Uterus (tissue), 3 donors: ENCODE measurements at regions not wholly inside any gene's neighbourhood (a gene's known extent, or its start where the extent isn't known, plus 50 kb on each side); places are given as distances from the start of the nearest gene placed in this dataset.

Experiments
- DNase-seq, 2 donors: peaks; one replicate each; pipeline ENCODE4 v3.0.0-alpha.2; 2019 to 2020
- H3K27ac ChIP-seq, 2 donors: fragments of 200-600 bp; sonication (generic); 1 replicate in 1 of 2; 2 replicates in 1 of 2; pipeline ENCODE4 v1.5.1; 2016 to 2018
- H3K27me3 ChIP-seq, 2 donors: fragments of 200-600 bp; sonication (generic); one replicate each; pipeline ENCODE4 v1.5.1; 2018 to 2019; ENCODE audit warnings: control low read depth in 1 of 2
- H3K36me3 ChIP-seq, 2 donors: fragments of 200-600 bp; sonication (generic); one replicate each; pipeline ENCODE4 v1.5.1; 2019; ENCODE audit warnings: control low read depth in 1 of 2
- H3K4me1 ChIP-seq, 2 donors: fragments of 200-600 bp; sonication (generic); one replicate each; pipeline ENCODE4 v1.5.1; 2018 to 2019; ENCODE audit warnings: control low read depth in 1 of 2
- H3K4me3 ChIP-seq, 2 donors: fragments of 200-600 bp; sonication (generic); 1 replicate in 1 of 2; 2 replicates in 1 of 2; pipeline ENCODE4 v1.5.1; 2018 to 2019; ENCODE audit warnings: mild to moderate bottlenecking in 1 of 2
- H3K9me3 ChIP-seq, 2 donors: fragments of 200-600 bp; sonication (generic); one replicate each; pipeline ENCODE4 v1.5.1; 2019; ENCODE audit warnings: control low read depth in 1 of 2
- POLR2A ChIP-seq, 2 donors: fragments of 450-650 bp; IDR thresholded peaks; one replicate each; pipeline ENCODE4 v1.6.1; 2016; ENCODE audit warnings: antibody characterized with exemption in 2 of 2, mild to moderate bottlenecking in 1 of 2, moderate library complexity in 1 of 2
- intact Hi-C: fragments of 100-400 bp; cut with DNase I; formaldehyde crosslinking; loops from one replicate; pipeline ENCODE4 v1.15.1; 2023; ENCODE audit warnings: low total_unique reads
- TF ChIP-seq, protein P1 (sequence below), 4 experiments: fragments of 200-600 bp in 2 of 4; fragments of 450-650 bp in 2 of 4; sonication (generic) in 2 of 4; IDR thresholded peaks; one replicate each; pipeline ENCODE4 v1.5.1; 2016 to 2019; ENCODE audit warnings: antibody characterized with exemption in 4 of 4, mild to moderate bottlenecking in 2 of 4, moderate library complexity in 1 of 4
- donor health status: DM: yes; HTN: yes; CAD: no.

- Histone ChIP-seq H3K27ac (no peak overlapping the region), H3K4me1 (no peaks in the 10 kb centered on the region), H3K27me3 (no peaks in the 10 kb centered on the region), H3K4me3 (no peak overlapping the region), H3K36me3 (no peaks in the 10 kb centered on the region), H3K9me3 (no peaks in the 10 kb centered on the region)
- intact Hi-C loops: no loop called here
- DNase-seq: no peak
- no peak for TF ChIP-seq POLR2A (IDR thresholded peaks at IDR 0.05)
- TF ChIP-seq, protein P1, sequence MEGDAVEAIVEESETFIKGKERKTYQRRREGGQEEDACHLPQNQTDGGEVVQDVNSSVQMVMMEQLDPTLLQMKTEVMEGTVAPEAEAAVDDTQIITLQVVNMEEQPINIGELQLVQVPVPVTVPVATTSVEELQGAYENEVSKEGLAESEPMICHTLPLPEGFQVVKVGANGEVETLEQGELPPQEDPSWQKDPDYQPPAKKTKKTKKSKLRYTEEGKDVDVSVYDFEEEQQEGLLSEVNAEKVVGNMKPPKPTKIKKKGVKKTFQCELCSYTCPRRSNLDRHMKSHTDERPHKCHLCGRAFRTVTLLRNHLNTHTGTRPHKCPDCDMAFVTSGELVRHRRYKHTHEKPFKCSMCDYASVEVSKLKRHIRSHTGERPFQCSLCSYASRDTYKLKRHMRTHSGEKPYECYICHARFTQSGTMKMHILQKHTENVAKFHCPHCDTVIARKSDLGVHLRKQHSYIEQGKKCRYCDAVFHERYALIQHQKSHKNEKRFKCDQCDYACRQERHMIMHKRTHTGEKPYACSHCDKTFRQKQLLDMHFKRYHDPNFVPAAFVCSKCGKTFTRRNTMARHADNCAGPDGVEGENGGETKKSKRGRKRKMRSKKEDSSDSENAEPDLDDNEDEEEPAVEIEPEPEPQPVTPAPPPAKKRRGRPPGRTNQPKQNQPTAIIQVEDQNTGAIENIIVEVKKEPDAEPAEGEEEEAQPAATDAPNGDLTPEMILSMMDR (IDR thresholded peaks at IDR 0.05): no peak
Observed at GRCh38 chr2:12951657-12951973, 234.9 kb downstream of the TRIB2 start.

DNA sequence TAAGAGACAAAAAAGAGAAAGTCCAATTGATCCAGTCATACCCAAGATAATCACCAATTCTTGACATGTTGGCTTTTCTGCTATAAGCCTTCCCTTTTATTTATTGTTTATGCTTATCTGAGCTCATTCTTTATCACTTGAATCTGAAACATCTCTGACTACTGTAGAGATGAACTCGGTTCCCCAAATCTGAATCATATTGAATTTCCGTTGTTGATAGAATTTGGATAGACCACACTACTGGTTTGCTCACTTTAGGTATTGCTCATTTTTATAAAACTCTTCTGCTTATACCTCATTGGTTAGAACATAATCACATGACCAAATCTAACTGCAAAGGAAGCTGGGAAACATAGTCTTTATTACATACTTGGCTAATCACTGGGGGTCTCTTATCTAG lies 236.9 kb downstream of the TRIB2 start:
- Histone ChIP-seq H3K27ac (no peak overlapping the region), H3K9me3 (no peaks in the 10 kb centered on the region), H3K36me3 (no peaks in the 10 kb centered on the region), H3K4me1 (no peaks in the 10 kb centered on the region), H3K4me3 (no peak overlapping the region), H3K27me3 (no peaks in the 10 kb centered on the region)
- TF ChIP-seq, protein P1 (IDR thresholded peaks at IDR 0.05): no peak
- TF ChIP-seq POLR2A (IDR thresholded peaks at IDR 0.05): no peak
- intact Hi-C loops: no loop called here
- no peak for DNase-seq

DNA sequence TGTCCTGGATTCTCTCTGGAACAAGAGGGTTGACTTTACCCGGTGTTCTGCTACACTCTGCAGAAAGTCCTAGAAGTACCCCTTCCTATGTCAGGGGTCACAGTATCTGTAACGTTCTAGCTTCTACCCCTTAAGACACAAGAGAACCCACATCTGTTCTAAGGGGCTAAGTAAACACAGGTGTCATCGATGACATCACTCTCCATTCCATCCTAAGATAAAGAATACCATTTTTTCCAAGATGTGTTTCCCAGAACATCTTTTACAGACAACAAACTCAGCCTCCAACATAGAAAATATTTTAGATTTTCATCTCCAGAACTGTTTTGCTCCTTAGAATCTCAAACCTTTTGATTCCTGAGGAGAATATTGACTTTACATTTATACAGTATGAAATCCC lies 239.1 kb downstream of the TRIB2 start:
- intact Hi-C loops: no loop called here
- Histone ChIP-seq H3K4me3 (no peak overlapping the region), H3K9me3 (no peaks in the 10 kb centered on the region), H3K27ac (no peak overlapping the region), H3K36me3 (no peaks in the 10 kb centered on the region), H3K27me3 (no peaks in the 10 kb centered on the region), H3K4me1 (no peaks in the 10 kb centered on the region)
- no peak for DNase-seq
- TF ChIP-seq, protein P1 (IDR thresholded peaks at IDR 0.05): no peak
- no peak for TF ChIP-seq POLR2A (IDR thresholded peaks at IDR 0.05)

GRCh38 chr2:12957251-12957650 lies 240.5 kb downstream of the TRIB2 start:
- no peak overlapping the region for H3K4me3 ChIP-seq
- H3K27me3 ChIP-seq: no peaks in the 10 kb centered on the region
- no peaks in the 10 kb centered on the region for H3K9me3 ChIP-seq
- intact Hi-C loops: no loop called here
- no peaks in the 10 kb centered on the region for H3K36me3 ChIP-seq
- DNase-seq: no peak
- no peak overlapping the region for H3K27ac ChIP-seq
- H3K4me1 ChIP-seq: no peaks in the 10 kb centered on the region
- TF ChIP-seq POLR2A (IDR thresholded peaks at IDR 0.05): no peak
- TF ChIP-seq, protein P1 (IDR thresholded peaks at IDR 0.05): no peak

GRCh38 chr2:12959935-12960334 lies 243.2 kb downstream of the TRIB2 start:
- intact Hi-C loops: no loop called here
- Histone ChIP-seq H3K9me3 (no peaks in the 10 kb centered on the region), H3K36me3 (no peaks in the 10 kb centered on the region), H3K4me1 (no peaks in the 10 kb centered on the region), H3K27me3 (no peaks in the 10 kb centered on the region), H3K27ac (no peak overlapping the region), H3K4me3 (no peak overlapping the region)
- DNase-seq: no peak
- no peak for TF ChIP-seq POLR2A (IDR thresholded peaks at IDR 0.05)
- TF ChIP-seq, protein P1 (IDR thresholded peaks at IDR 0.05): no peak
